KBM-7 (cell line): ENCODE measurements at regions not wholly inside any gene's neighbourhood (a gene's known extent, or its start where the extent isn't known, plus 50 kb on each side); places are given as distances from the start of the nearest gene placed in this dataset.

Experiments
- DNase-seq: peaks from one replicate; pipeline ENCODE4 v3.0.0-alpha.2; 2015
- in situ Hi-C: fragments of 300-500 bp; cut with MboI; formaldehyde crosslinking; loops from 2 replicates; pipeline ENCODE4 v1.14.3; 2020; ENCODE audit warnings: low sequenced_read_pairs, low pct_unique_long_range_greater_than_20kb, mixed read lengths

- DNase-seq: no peak
- in situ Hi-C loops: no loop called here
Measured at GRCh38 chr7:157480371-157481050, 143.7 kb downstream of the DNAJB6 start.

GRCh38 chr7:157481389-157481788 is 144.6 kb downstream of the DNAJB6 start:
- DNase-seq: no peak
- in situ Hi-C loops: no loop called here

- DNase-seq: no peak
- in situ Hi-C loops: no loop called here
Measured at GRCh38 chr7:157482025-157482424, 145.2 kb downstream of the DNAJB6 start.

- no peak for DNase-seq
- in situ Hi-C loops: no loop called here
Measured at GRCh38 chr7:157482517-157483087, 145.8 kb downstream of the DNAJB6 start.

- in situ Hi-C loops: no loop called here
- DNase-seq: no peak
Measured at GRCh38 chr7:157483515-157483914, 146.7 kb downstream of the DNAJB6 start.

GRCh38 chr7:157483971-157484410 is 147.2 kb downstream of the DNAJB6 start:
- in situ Hi-C loops: no loop called here
- DNase-seq: no peak

- no peak for DNase-seq
- in situ Hi-C loops: no loop called here
Measured at GRCh38 chr7:157484411-157485081, 147.7 kb downstream of the DNAJB6 start.

- in situ Hi-C loops: no loop called here
Measured at GRCh38 chr7:157485361-157485831, 148.6 kb downstream of the DNAJB6 start.

GRCh38 chr7:157486007-157486755 is 149.4 kb downstream of the DNAJB6 start:
- no peak for DNase-seq
- in situ Hi-C loops: no loop called here

More at GRCh38 chr7:157485361-157485831, 148.6 kb downstream of the DNAJB6 start:
- DNase-seq: no peak

- DNase-seq: no peak
- in situ Hi-C loops: no loop called here
Measured at GRCh38 chr7:157487046-157487770, 150.4 kb downstream of the DNAJB6 start.

- in situ Hi-C loops: no loop called here
- DNase-seq: no peak
Measured at GRCh38 chr7:157488281-157488680, 151.5 kb downstream of the DNAJB6 start.

- no peak for DNase-seq
- in situ Hi-C loops: no loop called here
Measured at GRCh38 chr7:157488966-157489365, 152.2 kb downstream of the DNAJB6 start.
